H9 (cell line): ENCODE measurements at regions not wholly inside any gene's neighbourhood (a gene's known extent, or its start where the extent isn't known, plus 50 kb on each side); places are given as distances from the start of the nearest gene placed in this dataset.
"Not testable (repeated sequence)": the region's sequence is repeated elsewhere in the genome, so short reads cannot be mapped to it uniquely, and the experiment has no call there.

Source experiments
- DNase-seq: peaks from one replicate; pipeline ENCODE4 v3.0.0-alpha.2; 2017
- H2AFZ ChIP-seq: one replicate; pipeline ENCODE4 v1.6.1; 2013; ENCODE audit warnings: mild to moderate bottlenecking, low read length, control low read depth, moderate library complexity
- H2AK5ac ChIP-seq: 2 replicates; pipeline ENCODE4 v1.6.1; 2013; ENCODE audit warnings: low read length, control low read depth, mixed read lengths; ENCODE audit not compliant: insufficient read length
- H2BK120ac ChIP-seq: one replicate; pipeline ENCODE4 v1.6.1; 2013; ENCODE audit warnings: low read depth, mild to moderate bottlenecking, low read length, control low read depth, inconsistent platforms; ENCODE audit not compliant: poor library complexity, severe bottlenecking
- H2BK12ac ChIP-seq: 2 replicates; pipeline ENCODE4 v1.6.1; 2013; ENCODE audit warnings: low read length, control low read depth, mixed read lengths, low read depth; ENCODE audit not compliant: insufficient read length
- H2BK15ac ChIP-seq: 2 replicates; pipeline ENCODE4 v1.6.1; 2013; ENCODE audit warnings: low read depth, low read length, control low read depth
- H2BK20ac ChIP-seq: one replicate; pipeline ENCODE4 v1.6.1; 2013; ENCODE audit warnings: low read depth, mild to moderate bottlenecking, low read length, control low read depth, inconsistent platforms; ENCODE audit not compliant: poor library complexity, severe bottlenecking
- H2BK5ac ChIP-seq: 2 replicates; pipeline ENCODE4 v1.6.1; 2013; ENCODE audit warnings: low read length, control low read depth, mixed read lengths; ENCODE audit not compliant: insufficient read length
- H3K14ac ChIP-seq: 2 replicates; pipeline ENCODE4 v1.6.1; 2013; ENCODE audit warnings: low read length, control low read depth; ENCODE audit not compliant: insufficient read depth
- H3K18ac ChIP-seq: 2 replicates; pipeline ENCODE4 v1.6.1; 2013; ENCODE audit warnings: low read depth, mild to moderate bottlenecking, mixed read lengths, low read length, control low read depth; ENCODE audit not compliant: insufficient read length
- H3K23ac ChIP-seq: 2 replicates; pipeline ENCODE4 v1.6.1; 2013; ENCODE audit warnings: low read length, control low read depth, mixed read lengths, low read depth; ENCODE audit not compliant: insufficient read length
- H3K23me2 ChIP-seq: 2 replicates; pipeline ENCODE4 v1.6.1; 2013; ENCODE audit warnings: low read depth, mild to moderate bottlenecking, mixed read lengths, low read length, control low read depth; ENCODE audit not compliant: insufficient read length, poor library complexity, severe bottlenecking
- H3K27ac ChIP-seq: 2 replicates; pipeline ENCODE4 v1.5.1; 2013; ENCODE audit warnings: low read length, control low read depth, mixed read lengths, low read depth; ENCODE audit not compliant: insufficient read length
- H3K27me3 ChIP-seq: 2 replicates; pipeline ENCODE4 v1.6.1; 2013; ENCODE audit warnings: low read length, control low read depth, inconsistent platforms; ENCODE audit not compliant: insufficient read depth
- H3K4ac ChIP-seq: 2 replicates; pipeline ENCODE4 v1.6.1; 2013; ENCODE audit warnings: low read depth, mild to moderate bottlenecking, control low read depth, inconsistent platforms, low read length, moderate library complexity
- H3K4me1 ChIP-seq: 2 replicates; pipeline ENCODE4 v1.6.1; 2013; ENCODE audit warnings: low read length, control low read depth, inconsistent platforms; ENCODE audit not compliant: insufficient read depth
- H3K4me2 ChIP-seq: 2 replicates; pipeline ENCODE4 v1.6.1; 2013; ENCODE audit warnings: low read length, control low read depth, mixed read lengths; ENCODE audit not compliant: insufficient read length, insufficient read depth
- H3K56ac ChIP-seq: 2 replicates; pipeline ENCODE4 v1.6.1; 2013; ENCODE audit warnings: low read depth, mild to moderate bottlenecking, mixed read lengths, low read length, control low read depth; ENCODE audit not compliant: insufficient read length
- H3K79me1 ChIP-seq: 2 replicates; pipeline ENCODE4 v1.6.1; 2013; ENCODE audit warnings: low read depth, mild to moderate bottlenecking, moderate library complexity, low read length, control low read depth, inconsistent platforms; ENCODE audit not compliant: insufficient read depth, poor library complexity, severe bottlenecking
- H3K79me2 ChIP-seq: 2 replicates; pipeline ENCODE4 v1.6.1; 2013; ENCODE audit warnings: low read length, control low read depth, inconsistent platforms; ENCODE audit not compliant: insufficient read depth
- H3K9ac ChIP-seq: 2 replicates; pipeline ENCODE4 v1.6.1; 2013; ENCODE audit warnings: low read length, control low read depth, mixed read lengths; ENCODE audit not compliant: insufficient read length; ENCODE audit errors: extremely low read depth
- H3K9me3 ChIP-seq: one replicate; pipeline ENCODE4 v1.6.1; 2013; ENCODE audit warnings: low read depth, low read length, inconsistent platforms; ENCODE audit not compliant: control insufficient read depth
- H3T11ph ChIP-seq: one replicate; pipeline ENCODE4 v1.6.1; 2013; ENCODE audit warnings: mild to moderate bottlenecking, low read length, control low read depth, inconsistent platforms
- H4K20me1 ChIP-seq: one replicate; pipeline ENCODE4 v1.6.1; 2013; ENCODE audit not compliant: control insufficient read depth, insufficient read length, insufficient read depth
- H4K5ac ChIP-seq: 2 replicates; pipeline ENCODE4 v1.6.1; 2013; ENCODE audit warnings: low read depth, mild to moderate bottlenecking, mixed read lengths, low read length, control low read depth; ENCODE audit not compliant: insufficient read length
- H4K8ac ChIP-seq: replicated peaks from 2 replicates; pipeline ENCODE4 v1.6.1; 2013; ENCODE audit warnings: low read length, control low read depth, mixed read lengths, low read depth; ENCODE audit not compliant: insufficient read length
- H4K91ac ChIP-seq: 2 replicates; pipeline ENCODE4 v1.6.1; 2013; ENCODE audit warnings: low read depth, mild to moderate bottlenecking, moderate library complexity, mixed read lengths, low read length, control low read depth; ENCODE audit not compliant: insufficient read length
- H3K27ac Mint-ChIP-seq, 3 experiments: 2 replicates in 2 of 3; 3 replicates in 1 of 3; pipeline ENCODE4 v1.8.0; 2020 to 2021; ENCODE audit warnings: mixed read lengths in 3 of 3, mild to moderate bottlenecking in 1 of 3, moderate library complexity in 1 of 3
- H3K27me3 Mint-ChIP-seq: 2 replicates; pipeline ENCODE4 v1.8.0; 2021; ENCODE audit warnings: low read depth, mild to moderate bottlenecking, moderate library complexity, mixed read lengths
- H3K36me3 Mint-ChIP-seq, 3 experiments: 2 replicates in 2 of 3; 3 replicates in 1 of 3; pipeline ENCODE4 v1.8.0; 2020 to 2021; ENCODE audit warnings: low read depth in 3 of 3, mixed read lengths in 3 of 3; ENCODE audit not compliant: insufficient read depth in 1 of 3
- H3K4me1 Mint-ChIP-seq, 2 experiments: 2 replicates each; pipeline ENCODE4 v1.8.0; 2020; ENCODE audit warnings: mixed read lengths in 2 of 2
- H3K4me3 Mint-ChIP-seq, 2 experiments: 2 replicates in 1 of 2; 3 replicates in 1 of 2; pipeline ENCODE4 v1.8.0; 2020 to 2021; ENCODE audit warnings: mild to moderate bottlenecking in 2 of 2, mixed read lengths in 2 of 2, moderate library complexity in 1 of 2
- H3K9me3 Mint-ChIP-seq, 2 experiments: 2 replicates in 1 of 2; 3 replicates in 1 of 2; pipeline ENCODE4 v1.8.0; 2020; ENCODE audit warnings: mild to moderate bottlenecking in 2 of 2, mixed read lengths in 2 of 2, moderate library complexity in 1 of 2
- WGBS: extraction: QIAGEN DNeasy Blood & Tissue Kit; methylation state at CpG from one replicate; pipeline ENCODE4 v1.1.7; 2013; ENCODE audit warnings: missing lambda C conversion rate, low lambda C conversion rate, mixed read lengths; ENCODE audit not compliant: insufficient read length; ENCODE audit errors: extremely low coverage; 5-methylcytosine and 5-hydroxymethylcytosine counted together

GRCh38 chr7:54453168-54453567 lies 89.0 kb upstream of the VSTM2A start:
- H3K27ac Mint-ChIP-seq, H2BK12ac ChIP-seq, H4K8ac ChIP-seq, H3K56ac ChIP-seq, H3K4me3 Mint-ChIP-seq, H2AFZ ChIP-seq, H3K23me2 ChIP-seq, H3K79me1 ChIP-seq, H3K4me1 ChIP-seq, DNase-seq, H3K23ac ChIP-seq, H3K9me3 ChIP-seq, H3K14ac ChIP-seq, H3K27ac ChIP-seq, H2BK20ac ChIP-seq, H4K91ac ChIP-seq, H2BK120ac ChIP-seq, H4K20me1 ChIP-seq, H3K4ac ChIP-seq, H2AK5ac ChIP-seq, H4K5ac ChIP-seq, H3K4me1 Mint-ChIP-seq, H3K4me2 ChIP-seq, H3K9ac ChIP-seq, H3K18ac ChIP-seq, H3K79me2 ChIP-seq, H2BK5ac ChIP-seq, H2BK15ac ChIP-seq, H3K27me3 Mint-ChIP-seq, H3T11ph ChIP-seq, H3K27me3 ChIP-seq: not testable (repeated sequence)
- H3K36me3 Mint-ChIP-seq = peaks cover 20 to 61% (median 30%) of the 10 kb centered on the region in 3 experiments
- WGBS = no CpG with 5 or more reads among the region's 1 CpG
- peaks cover 57 to 68% of the 10 kb centered on the region in 2 experiments for H3K9me3 Mint-ChIP-seq

- H2BK20ac ChIP-seq, H3K79me1 ChIP-seq, H4K91ac ChIP-seq, H2BK120ac ChIP-seq, H3K14ac ChIP-seq, H3K23me2 ChIP-seq, H3K27ac Mint-ChIP-seq, H2AK5ac ChIP-seq, H3K27ac ChIP-seq, H3K27me3 ChIP-seq, H3K4ac ChIP-seq, H3K23ac ChIP-seq, H3K18ac ChIP-seq, H3K4me1 Mint-ChIP-seq, H4K20me1 ChIP-seq, H3K27me3 Mint-ChIP-seq, H3K9ac ChIP-seq, H3K4me3 Mint-ChIP-seq, DNase-seq, H2AFZ ChIP-seq, H3K4me2 ChIP-seq, H2BK15ac ChIP-seq, H2BK5ac ChIP-seq, H3K56ac ChIP-seq, H3T11ph ChIP-seq, H3K4me1 ChIP-seq, H4K8ac ChIP-seq, H3K79me2 ChIP-seq, H4K5ac ChIP-seq, H2BK12ac ChIP-seq: not testable (repeated sequence)
- Mint-ChIP-seq H3K36me3 (peaks cover 21 to 60% (median 36%) of the 10 kb centered on the region in 3 experiments), H3K9me3 (peaks cover 66 to 75% of the 10 kb centered on the region in 2 experiments)
- H3K9me3 ChIP-seq = peaks cover 16% of the 10 kb centered on the region
- WGBS = no CpG with 5 or more reads among the region's 6 CpGs
Observed at GRCh38 chr7:54454700-54455099, 87.5 kb upstream of the VSTM2A start.
